Breast epithelium (tissue), 4 donors: ENCODE measurements at regions not wholly inside any gene's neighbourhood (a gene's known extent, or its start where the extent isn't known, plus 50 kb on each side); places are given as distances from the start of the nearest gene placed in this dataset.

Experiments used
- DNase-seq, 2 donors: peaks; one replicate each; pipeline ENCODE4 v3.0.0-alpha.2; 2019; ENCODE audit warnings: low spot score in 2 of 2
- H3K27ac ChIP-seq, 2 donors: fragments of 200-600 bp; sonication (generic) in 1 of 2; one replicate each; pipeline ENCODE4 v1.5.1; 2016 to 2019; ENCODE audit warnings: mild to moderate bottlenecking in 1 of 2
- H3K27me3 ChIP-seq, 2 donors: fragments of 200-600 bp; sonication (generic) in 1 of 2; one replicate each; pipeline versions ENCODE4 v1.5.1 to v1.6.0; 2017 to 2019; ENCODE audit warnings: control low read depth in 1 of 2, mild to moderate bottlenecking in 1 of 2
- H3K36me3 ChIP-seq: fragments of 200-600 bp; one replicate; pipeline ENCODE4 v1.5.1; 2019
- H3K4me1 ChIP-seq, 2 donors: fragments of 200-600 bp; sonication (generic); one replicate each; pipeline ENCODE4 v1.5.1; 2016 to 2019; ENCODE audit warnings: control low read depth in 1 of 2
- H3K4me3 ChIP-seq, 3 donors: fragments of 200-600 bp; sonication (generic); 1 replicate in 2 of 3; 2 replicates in 1 of 3; pipeline ENCODE4 v1.5.1; 2016 to 2019; ENCODE audit warnings: mild to moderate bottlenecking in 3 of 3, moderate library complexity in 2 of 3
- H3K9me3 ChIP-seq, 2 donors: fragments of 200-600 bp; sonication (generic) in 1 of 2; one replicate each; pipeline ENCODE4 v1.5.1; 2016 to 2019; ENCODE audit warnings: control low read depth in 1 of 2
- CTCF ChIP-seq, 3 donors: fragments of 450-650 bp; IDR thresholded peaks; one replicate each; pipeline ENCODE4 v1.5.1; 2016 to 2017; ENCODE audit warnings: antibody characterized with exemption in 3 of 3, mild to moderate bottlenecking in 3 of 3, moderate library complexity in 3 of 3
- POLR2A ChIP-seq: fragments of 450-650 bp; IDR thresholded peaks from one replicate; pipeline ENCODE4 v1.6.1; 2016; ENCODE audit warnings: antibody characterized with exemption, mild to moderate bottlenecking, moderate library complexity
- POLR2AphosphoS5 ChIP-seq, 3 donors: sonication (generic); formaldehyde crosslinking; IDR thresholded peaks; one replicate each; pipeline ENCODE4 v1.6.1; 2017; ENCODE audit warnings: antibody characterized with exemption in 3 of 3
- intact Hi-C: fragments of 100-400 bp; cut with DNase I; formaldehyde crosslinking; loops from one replicate; pipeline ENCODE4 v1.15.1; 2023; ENCODE audit warnings: low total_unique reads

- intact Hi-C loops: no loop called here
- H3K4me1 ChIP-seq: no peaks in the 10 kb centered on the region
- no peaks in the 10 kb centered on the region for H3K36me3 ChIP-seq
These were observed 673.4 kb upstream of the KIF2B start for GRCh38 chr17:53149316-53149715.

DNA sequence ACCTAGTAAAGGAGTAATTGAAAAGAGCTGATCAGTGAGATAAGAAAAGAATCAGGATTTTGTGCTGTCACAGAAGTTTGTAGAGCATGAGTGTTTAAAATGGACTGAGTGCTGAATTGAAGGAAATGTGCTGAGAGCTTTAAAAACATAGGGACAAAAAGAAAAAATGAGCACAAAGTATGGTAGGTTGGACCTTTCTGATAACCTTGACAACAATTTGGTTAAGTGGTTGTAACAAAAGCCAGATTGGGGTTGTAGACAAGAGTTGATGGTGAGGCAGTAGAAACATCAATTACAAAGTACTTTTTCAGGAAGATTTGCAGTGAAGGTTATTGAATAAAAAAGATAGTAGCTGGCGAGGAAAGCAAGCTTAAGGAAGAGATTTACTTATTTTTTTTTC is 674.7 kb upstream of the KIF2B start:
- TF ChIP-seq CTCF (IDR thresholded peaks at IDR 0.05) (no peak), POLR2A (no peak), POLR2AphosphoS5 (IDR thresholded peaks at IDR 0.05) (no peak)
- no peak for DNase-seq
- H3K9me3 ChIP-seq: no peaks in the 10 kb centered on the region
- H3K27ac ChIP-seq: no peak overlapping the region
- intact Hi-C loops: no loop called here
- H3K4me3 ChIP-seq: no peak overlapping the region
- no peaks in the 10 kb centered on the region for H3K36me3 ChIP-seq
- H3K4me1 ChIP-seq: no peaks in the 10 kb centered on the region
- H3K27me3 ChIP-seq: no peaks in the 10 kb centered on the region

More at GRCh38 chr17:53149316-53149715, 673.4 kb upstream of the KIF2B start:
- H3K27ac ChIP-seq: no peak overlapping the region
- H3K9me3 ChIP-seq: no peaks in the 10 kb centered on the region
- no peaks in the 10 kb centered on the region for H3K27me3 ChIP-seq
- TF ChIP-seq CTCF (IDR thresholded peaks at IDR 0.05) (no peak), POLR2AphosphoS5 (IDR thresholded peaks at IDR 0.05) (no peak), POLR2A (no peak)
- H3K4me3 ChIP-seq: no peak overlapping the region
- no peak for DNase-seq

DNA sequence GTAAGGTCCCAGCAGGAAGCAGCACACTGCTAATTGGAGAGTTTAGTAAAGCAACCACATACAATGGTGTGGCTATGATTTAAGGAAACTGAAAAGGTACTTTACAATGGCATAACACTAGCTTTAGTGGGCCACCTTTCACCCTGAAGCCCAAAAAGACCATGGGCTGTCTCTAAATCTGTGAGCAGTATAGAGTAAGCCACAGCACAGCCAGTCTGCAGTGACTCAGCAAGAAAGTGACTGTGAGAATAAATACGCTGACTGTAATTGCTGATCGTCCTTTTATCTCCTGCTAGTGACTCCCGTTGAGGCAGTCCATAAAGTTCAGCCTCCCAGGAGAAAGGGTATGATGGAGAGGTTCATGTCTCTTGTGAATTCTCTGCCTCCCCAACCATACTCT is 679.8 kb upstream of the KIF2B start:
- H3K27me3 ChIP-seq: no peaks in the 10 kb centered on the region
- no peak overlapping the region for H3K4me3 ChIP-seq
- intact Hi-C loops: no loop called here
- no peak overlapping the region for H3K27ac ChIP-seq
- no peaks in the 10 kb centered on the region for H3K9me3 ChIP-seq
- no peaks in the 10 kb centered on the region for H3K36me3 ChIP-seq
- no peaks in the 10 kb centered on the region for H3K4me1 ChIP-seq
- DNase-seq: no peak
- TF ChIP-seq POLR2AphosphoS5 (IDR thresholded peaks at IDR 0.05) (no peak), POLR2A (no peak), CTCF (IDR thresholded peaks at IDR 0.05) (no peak)

DNA sequence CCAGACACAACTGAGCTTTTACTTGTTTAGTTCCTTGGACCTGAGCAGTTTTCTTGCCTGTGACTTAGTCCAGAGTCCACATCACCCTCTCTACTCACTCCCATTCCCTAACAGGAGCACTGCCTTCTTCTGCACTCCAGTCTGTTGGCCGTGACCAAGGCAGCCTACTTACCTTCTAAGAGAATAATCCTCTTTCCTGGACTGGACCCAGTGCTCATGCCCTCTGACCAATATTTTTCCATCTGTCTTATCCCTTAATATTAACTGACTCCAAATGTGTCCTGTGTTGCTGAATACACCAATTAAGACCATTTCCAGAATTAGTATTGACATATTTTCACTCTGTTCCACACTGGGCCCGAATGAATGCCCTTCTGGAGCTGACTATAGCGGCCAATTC is 681.0 kb upstream of the KIF2B start:
- Histone ChIP-seq H3K4me3 (no peak overlapping the region), H3K4me1 (no peaks in the 10 kb centered on the region), H3K27ac (no peak overlapping the region), H3K9me3 (no peaks in the 10 kb centered on the region), H3K36me3 (no peaks in the 10 kb centered on the region), H3K27me3 (no peaks in the 10 kb centered on the region)
- no peak for DNase-seq
- intact Hi-C loops: no loop called here
- TF ChIP-seq POLR2A (no peak), POLR2AphosphoS5 (IDR thresholded peaks at IDR 0.05) (no peak), CTCF (IDR thresholded peaks at IDR 0.05) (no peak)

- Histone ChIP-seq H3K27me3 (no peaks in the 10 kb centered on the region), H3K36me3 (no peaks in the 10 kb centered on the region), H3K4me3 (no peak overlapping the region), H3K9me3 (no peaks in the 10 kb centered on the region), H3K27ac (no peak overlapping the region), H3K4me1 (no peaks in the 10 kb centered on the region)
- no peak for DNase-seq
- intact Hi-C loops: no loop called here
- TF ChIP-seq CTCF (IDR thresholded peaks at IDR 0.05) (no peak), POLR2AphosphoS5 (IDR thresholded peaks at IDR 0.05) (no peak), POLR2A (no peak)
These were observed 681.4 kb upstream of the KIF2B start for GRCh38 chr17:53141280-53141679.
